HTR-8/SVneo (cell line): ENCODE measurements at regions not wholly inside any gene's neighbourhood (a gene's known extent, or its start where the extent isn't known, plus 50 kb on each side); places are given as distances from the start of the nearest gene placed in this dataset.

Experiments used
- DNase-seq: peaks from one replicate; pipeline ENCODE4 v3.0.0; 2011; ENCODE audit warnings: low spot score, mixed read lengths; ENCODE audit not compliant: insufficient read length
- FAIRE-seq: peaks from 2 replicates; lab custom pipeline; 2011; peaks lifted over from hg19 to GRCh38; lab: Jason Lieb, UNC

- FAIRE-seq: no peak
- no peak for DNase-seq
These were observed 261.0 kb upstream of the KCNJ16 start for GRCh38 chr17:69814031-69814430.

GRCh38 chr17:69815406-69815805 lies 259.6 kb upstream of the KCNJ16 start:
- FAIRE-seq: no peak
- DNase-seq: no peak

GRCh38 chr17:69818467-69818866 lies 256.6 kb upstream of the KCNJ16 start:
- FAIRE-seq: no peak

GRCh38 chr17:69819316-69820087 lies 255.5 kb upstream of the KCNJ16 start:
- FAIRE-seq: no peak

More at GRCh38 chr17:69818467-69818866, 256.6 kb upstream of the KCNJ16 start:
- no peak for DNase-seq

GRCh38 chr17:69820876-69821473 lies 254.1 kb upstream of the KCNJ16 start:
- FAIRE-seq (no peak), DNase-seq (no peak)

More at GRCh38 chr17:69819316-69820087, 255.5 kb upstream of the KCNJ16 start:
- DNase-seq: no peak

GRCh38 chr17:69822314-69822875 lies 252.6 kb upstream of the KCNJ16 start:
- no peak for DNase-seq
- peak; percentile 26 for FAIRE-seq

GRCh38 chr17:69828087-69828486 lies 246.9 kb upstream of the KCNJ16 start:
- DNase-seq: no peak
- no peak for FAIRE-seq

GRCh38 chr17:69834494-69834893 lies 240.5 kb upstream of the KCNJ16 start:
- no peak for FAIRE-seq
- DNase-seq: no peak

GRCh38 chr17:69851736-69852135 lies 223.3 kb upstream of the KCNJ16 start:
- DNase-seq: no peak
- no peak for FAIRE-seq

- FAIRE-seq (no peak), DNase-seq (no peak)
These were observed 221.3 kb upstream of the KCNJ16 start for GRCh38 chr17:69853541-69854224.

GRCh38 chr17:69854225-69854780 lies 220.7 kb upstream of the KCNJ16 start:
- DNase-seq (no peak), FAIRE-seq (no peak)

GRCh38 chr17:69856946-69857345 lies 218.1 kb upstream of the KCNJ16 start:
- FAIRE-seq (no peak), DNase-seq (no peak)

GRCh38 chr17:69857412-69857835 lies 217.6 kb upstream of the KCNJ16 start:
- DNase-seq (peak; percentile 25), FAIRE-seq (peak; percentile 93)

GRCh38 chr17:69858460-69858859 lies 216.6 kb upstream of the KCNJ16 start:
- no peak for FAIRE-seq

GRCh38 chr17:69860142-69860680 lies 214.8 kb upstream of the KCNJ16 start:
- FAIRE-seq: no peak

More at GRCh38 chr17:69858460-69858859, 216.6 kb upstream of the KCNJ16 start:
- no peak for DNase-seq

GRCh38 chr17:69864462-69864861 lies 210.6 kb upstream of the KCNJ16 start:
- FAIRE-seq: no peak
- no peak for DNase-seq

More at GRCh38 chr17:69860142-69860680, 214.8 kb upstream of the KCNJ16 start:
- no peak for DNase-seq

- no peak for DNase-seq
These were observed 205.4 kb upstream of the KCNJ16 start for GRCh38 chr17:69869667-69870066.

GRCh38 chr17:69870091-69870530 lies 204.9 kb upstream of the KCNJ16 start:
- FAIRE-seq: peak; percentile 77
- DNase-seq: peak; percentile 61

More at GRCh38 chr17:69869667-69870066, 205.4 kb upstream of the KCNJ16 start:
- FAIRE-seq: no peak

- peak; percentile 65 for FAIRE-seq
These were observed 204.2 kb upstream of the KCNJ16 start for GRCh38 chr17:69870751-69871199.

GRCh38 chr17:69871318-69871717 lies 203.7 kb upstream of the KCNJ16 start:
- no peak for FAIRE-seq
- DNase-seq: no peak

More at GRCh38 chr17:69870751-69871199, 204.2 kb upstream of the KCNJ16 start:
- DNase-seq: peak; percentile 29
